Mesendoderm (in vitro differentiated cells): ENCODE measurements at regions not wholly inside any gene's neighbourhood (a gene's known extent, or its start where the extent isn't known, plus 50 kb on each side); places are given as distances from the start of the nearest gene placed in this dataset.

ENCODE experiments used
- DNase-seq: peaks from one replicate; pipeline ENCODE4 v3.0.0; 2013
- H2AK5ac ChIP-seq: 2 replicates; pipeline ENCODE4 v1.6.1; 2013; ENCODE audit warnings: low read length, inconsistent platforms
- H2BK120ac ChIP-seq: 2 replicates; pipeline ENCODE4 v1.6.1; 2013; ENCODE audit warnings: low read depth, mild to moderate bottlenecking, low read length, moderate library complexity, mixed read lengths
- H2BK15ac ChIP-seq: replicated peaks from 2 replicates; pipeline ENCODE4 v1.6.1; 2013; ENCODE audit warnings: low read depth, mild to moderate bottlenecking, moderate library complexity
- H2BK5ac ChIP-seq: 2 replicates; pipeline ENCODE4 v1.6.1; 2013; ENCODE audit warnings: low read length, inconsistent platforms
- H3K18ac ChIP-seq: 2 replicates; pipeline ENCODE4 v1.6.1; 2013; ENCODE audit warnings: mild to moderate bottlenecking, low read length, mixed read lengths
- H3K23ac ChIP-seq: one replicate; pipeline ENCODE4 v1.6.1; 2013; ENCODE audit warnings: low read length
- H3K27ac ChIP-seq: 2 replicates; pipeline ENCODE4 v1.5.1; 2013; ENCODE audit warnings: low read depth, mild to moderate bottlenecking, inconsistent platforms, low read length, moderate library complexity
- H3K27me3 ChIP-seq: 2 replicates; pipeline ENCODE4 v1.6.1; 2013; ENCODE audit warnings: low read length, control low read depth, mild to moderate bottlenecking, inconsistent platforms; ENCODE audit not compliant: insufficient read depth, poor library complexity
- H3K36me3 ChIP-seq: 2 replicates; pipeline ENCODE4 v1.6.1; 2013; ENCODE audit warnings: low read length, inconsistent platforms; ENCODE audit not compliant: control insufficient read depth, insufficient read depth
- H3K4ac ChIP-seq: one replicate; pipeline ENCODE4 v1.6.1; 2013; ENCODE audit warnings: low read depth, mild to moderate bottlenecking, low read length, moderate library complexity
- H3K4me1 ChIP-seq: 2 replicates; pipeline ENCODE4 v1.6.1; 2013; ENCODE audit warnings: low read depth, low read length, inconsistent platforms; ENCODE audit not compliant: control insufficient read depth
- H3K4me2 ChIP-seq: 2 replicates; pipeline ENCODE4 v1.6.1; 2013; ENCODE audit warnings: low read length
- H3K4me3 ChIP-seq: 2 replicates; pipeline ENCODE4 v1.5.1; 2013; ENCODE audit warnings: mild to moderate bottlenecking, low read length
- H3K56ac ChIP-seq: one replicate; pipeline ENCODE4 v1.6.1; 2013; ENCODE audit warnings: low read length
- H3K79me1 ChIP-seq: 2 replicates; pipeline ENCODE4 v1.6.1; 2013; ENCODE audit warnings: low read length, inconsistent platforms
- H3K79me2 ChIP-seq: 2 replicates; pipeline ENCODE4 v1.6.1; 2013; ENCODE audit warnings: mild to moderate bottlenecking, low read length; ENCODE audit not compliant: control insufficient read depth, insufficient read depth
- H3K9ac ChIP-seq: 2 replicates; pipeline ENCODE4 v1.6.1; 2013; ENCODE audit warnings: low read length, inconsistent platforms
- H4K5ac ChIP-seq: one replicate; pipeline ENCODE4 v1.6.1; 2013; ENCODE audit warnings: low read length
- H4K8ac ChIP-seq: one replicate; pipeline ENCODE4 v1.6.1; 2013; ENCODE audit warnings: low read depth, mild to moderate bottlenecking, control low read depth, low read length, moderate library complexity
- WGBS: extraction: QIAGEN DNeasy Blood & Tissue Kit; methylation state at CpG from one replicate; pipeline ENCODE4 v1.1.7; 2013; ENCODE audit warnings: low lambda C conversion rate, missing lambda C conversion rate; ENCODE audit not compliant: insufficient coverage; ENCODE audit errors: extremely low coverage; 5-methylcytosine and 5-hydroxymethylcytosine counted together

- H3K4me2 ChIP-seq: peak overlapping the region; percentile 53
- no peak overlapping the region for H2BK120ac ChIP-seq
- H3K9ac ChIP-seq: no peak overlapping the region
- H3K4me1 ChIP-seq: no peaks in the 10 kb centered on the region
- H3K56ac ChIP-seq: peak overlapping the region; percentile 71
- no peak overlapping the region for H4K5ac ChIP-seq
- no peaks in the 10 kb centered on the region for H3K36me3 ChIP-seq
- no CpG with 5 or more reads among the region's 69 CpGs for WGBS
- no peak overlapping the region for H2BK5ac ChIP-seq
- H2BK15ac ChIP-seq: no peak overlapping the region
- H3K27ac ChIP-seq: no peak overlapping the region
- no peak for DNase-seq
- H3K79me1 ChIP-seq: no peaks in the 10 kb centered on the region
- H3K79me2 ChIP-seq: no peaks in the 10 kb centered on the region
- no peak overlapping the region for H3K4me3 ChIP-seq
- H3K18ac ChIP-seq: no peak overlapping the region
- H3K23ac ChIP-seq: no peak overlapping the region
- no peak overlapping the region for H3K4ac ChIP-seq
- H3K27me3 ChIP-seq: peaks cover 12% of the 10 kb centered on the region
- no peak overlapping the region for H2AK5ac ChIP-seq
- no peak overlapping the region for H4K8ac ChIP-seq
These were observed 113.7 kb upstream of the GOLGA8J start for GRCh38 chr15:29968895-29969561.

GRCh38 chr15:29968099-29968894 is 114.5 kb upstream of the GOLGA8J start:
- no peak overlapping the region for H3K4ac ChIP-seq
- H3K18ac ChIP-seq: peak overlapping the region; percentile 12
- no peak overlapping the region for H3K27ac ChIP-seq
- no peak overlapping the region for H4K8ac ChIP-seq
- no peak overlapping the region for H2AK5ac ChIP-seq
- WGBS: no CpG with 5 or more reads among the region's 91 CpGs
- no peak overlapping the region for H3K23ac ChIP-seq
- H4K5ac ChIP-seq: no peak overlapping the region
- no peaks in the 10 kb centered on the region for H3K36me3 ChIP-seq
- no peak overlapping the region for H2BK15ac ChIP-seq
- peak overlapping the region; percentile 29 for H3K4me3 ChIP-seq
- H3K79me2 ChIP-seq: no peaks in the 10 kb centered on the region
- H3K4me2 ChIP-seq: peak overlapping the region; percentile 53
- no peaks in the 10 kb centered on the region for H3K79me1 ChIP-seq
- H2BK5ac ChIP-seq: no peak overlapping the region
- H3K56ac ChIP-seq: peak overlapping the region; percentile 71
- H2BK120ac ChIP-seq: no peak overlapping the region
- H3K27me3 ChIP-seq: peaks cover 12% of the 10 kb centered on the region
- H3K4me1 ChIP-seq: no peaks in the 10 kb centered on the region
- DNase-seq: peak; percentile 53
- peak overlapping the region; percentile 38 for H3K9ac ChIP-seq

GRCh38 chr15:29962407-29962806 is 120.3 kb upstream of the GOLGA8J start:
- Histone ChIP-seq H3K4me1 (no peaks in the 10 kb centered on the region), H2AK5ac (no peak overlapping the region), H3K79me1 (no peaks in the 10 kb centered on the region), H3K23ac (no peak overlapping the region), H3K9ac (no peak overlapping the region), H3K79me2 (no peaks in the 10 kb centered on the region), H3K56ac (no peak overlapping the region), H3K18ac (no peak overlapping the region), H2BK120ac (no peak overlapping the region), H2BK5ac (no peak overlapping the region), H3K27me3 (peaks cover 2% of the 10 kb centered on the region), H2BK15ac (no peak overlapping the region), H4K8ac (no peak overlapping the region), H3K4me2 (no peak overlapping the region), H4K5ac (no peak overlapping the region), H3K4me3 (no peak overlapping the region), H3K4ac (no peak overlapping the region), H3K36me3 (no peaks in the 10 kb centered on the region), H3K27ac (no peak overlapping the region)
- no CpG with 5 or more reads among the region's 1 CpG for WGBS
- peak; percentile 39 for DNase-seq

GRCh38 chr15:29959384-29960137 is 123.2 kb upstream of the GOLGA8J start:
- Histone ChIP-seq H3K27me3 (no peaks in the 10 kb centered on the region), H3K4ac (no peak overlapping the region), H2BK120ac (no peak overlapping the region), H3K18ac (no peak overlapping the region), H2AK5ac (no peak overlapping the region), H3K36me3 (no peaks in the 10 kb centered on the region), H4K8ac (no peak overlapping the region), H3K79me1 (no peaks in the 10 kb centered on the region), H3K4me2 (no peak overlapping the region), H3K4me3 (no peak overlapping the region), H3K23ac (no peak overlapping the region), H3K79me2 (no peaks in the 10 kb centered on the region), H3K9ac (no peak overlapping the region), H2BK5ac (no peak overlapping the region), H3K27ac (no peak overlapping the region), H4K5ac (no peak overlapping the region), H2BK15ac (no peak overlapping the region), H3K4me1 (no peaks in the 10 kb centered on the region), H3K56ac (no peak overlapping the region)
- WGBS: no CpG with 5 or more reads among the region's 9 CpGs
- no peak for DNase-seq

GRCh38 chr15:29952225-29952624 is 130.0 kb upstream of the TJP1 start:
- Histone ChIP-seq H3K79me2 (no peaks in the 10 kb centered on the region), H3K4me2 (no peak overlapping the region), H2BK15ac (no peak overlapping the region), H3K56ac (no peak overlapping the region), H4K8ac (no peak overlapping the region), H3K9ac (no peak overlapping the region), H4K5ac (no peak overlapping the region), H2BK5ac (no peak overlapping the region), H3K27me3 (no peaks in the 10 kb centered on the region), H3K4me1 (no peaks in the 10 kb centered on the region), H3K23ac (no peak overlapping the region), H2AK5ac (no peak overlapping the region), H3K18ac (no peak overlapping the region), H3K4me3 (no peak overlapping the region), H3K4ac (no peak overlapping the region), H3K79me1 (no peaks in the 10 kb centered on the region), H2BK120ac (no peak overlapping the region), H3K36me3 (no peaks in the 10 kb centered on the region), H3K27ac (no peak overlapping the region)
- no CpG with 5 or more reads among the region's 1 CpG for WGBS
- DNase-seq: no peak
